ENCODE measurements at regions not wholly inside any gene's neighbourhood (a gene's known extent, or its start where the extent isn't known, plus 50 kb on each side); places are given as distances from the start of the nearest gene placed in this dataset.
"Not testable (repeated sequence)": the region's sequence is repeated elsewhere in the genome, so short reads cannot be mapped to it uniquely, and the experiment has no call there.

DNA sequence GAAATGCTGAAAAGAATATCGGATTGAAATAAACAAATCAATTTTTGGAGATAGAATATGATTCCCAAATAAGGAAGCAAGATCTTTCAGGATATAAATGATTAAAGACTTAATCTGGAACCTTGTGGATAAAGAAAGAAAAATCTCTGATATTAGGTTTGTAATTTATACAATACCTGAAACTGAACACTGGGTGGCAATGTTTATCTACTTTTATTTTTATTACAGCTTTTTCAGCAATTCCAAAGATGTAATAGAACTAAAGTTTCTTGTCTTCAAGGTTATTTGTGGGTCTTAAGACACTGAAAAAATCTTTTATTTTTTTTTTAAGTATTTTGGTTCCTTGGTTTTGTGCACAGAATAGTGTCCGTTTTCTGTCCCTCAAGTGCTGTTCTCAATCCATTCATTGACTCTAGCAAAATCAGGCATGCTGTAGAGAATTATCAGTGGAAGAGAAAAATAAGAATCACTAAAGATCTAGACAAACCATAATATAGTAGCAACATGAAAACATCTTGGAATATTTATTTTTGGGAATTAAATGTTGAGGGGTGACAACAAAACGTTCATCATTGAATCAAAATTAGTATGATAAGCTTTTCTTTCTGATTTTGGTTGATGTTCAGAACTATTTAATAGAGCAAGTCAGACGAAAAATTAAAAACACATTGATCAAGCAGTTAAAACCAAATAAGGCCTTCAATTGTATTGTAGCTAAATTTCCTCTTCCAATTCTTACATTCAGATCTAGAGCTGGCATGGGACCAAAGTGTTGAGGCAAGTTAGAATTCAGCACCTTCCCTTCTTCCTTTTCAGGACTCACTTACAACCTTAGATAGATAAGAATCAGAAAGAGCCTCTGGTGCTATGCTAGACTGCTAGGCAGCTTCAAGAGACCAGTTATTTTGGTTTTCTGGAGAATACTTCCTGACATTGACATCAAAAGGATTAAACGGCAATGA is 704.4 kb upstream of the PCDH20 start:
- no peak for DNase-seq (ENCODE audit: low read depth in 2 of 2)

DNA sequence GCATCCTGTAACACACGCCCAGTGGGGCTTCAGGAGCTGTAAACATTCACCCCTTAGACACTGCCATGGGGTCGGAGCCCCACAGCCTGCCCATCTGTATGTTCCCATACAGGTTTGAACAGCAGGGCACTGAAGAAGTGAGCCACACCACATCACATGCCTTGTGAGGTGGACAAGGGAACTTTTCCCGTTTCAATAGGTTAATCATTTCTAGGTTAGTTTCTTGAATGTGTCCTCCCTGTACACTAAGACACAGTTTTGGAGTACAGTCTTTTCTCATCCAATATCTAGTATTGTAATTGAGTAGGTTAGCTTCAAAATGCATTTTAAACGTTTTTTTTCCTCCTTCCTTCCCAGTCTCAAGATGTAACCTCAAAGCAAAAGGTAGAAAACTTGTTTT is 700.2 kb upstream of the PCDH20 start:
- DNase-seq (ENCODE audit: low read depth in 2 of 2), result no peak

DNA sequence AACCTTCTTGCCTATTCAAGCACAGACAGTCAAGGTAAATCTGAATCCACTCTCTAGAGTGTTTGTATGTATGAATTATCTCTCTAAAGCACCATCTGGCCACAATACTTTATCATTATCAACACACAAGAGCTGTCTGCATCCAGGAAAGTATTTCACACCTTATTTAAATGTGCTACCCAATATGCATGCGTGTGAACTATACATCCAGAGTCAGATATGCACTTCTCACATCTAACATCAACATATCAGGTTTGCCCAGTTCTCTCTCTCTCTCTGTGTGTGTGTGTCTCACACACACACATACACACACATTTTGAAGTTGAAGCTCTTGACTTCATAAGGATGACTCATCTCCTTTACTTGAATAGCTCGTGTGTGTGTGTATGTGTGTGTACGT is 697.5 kb upstream of the PCDH20 start:
- no peak for DNase-seq (ENCODE audit: low read depth in 2 of 2)

DNA sequence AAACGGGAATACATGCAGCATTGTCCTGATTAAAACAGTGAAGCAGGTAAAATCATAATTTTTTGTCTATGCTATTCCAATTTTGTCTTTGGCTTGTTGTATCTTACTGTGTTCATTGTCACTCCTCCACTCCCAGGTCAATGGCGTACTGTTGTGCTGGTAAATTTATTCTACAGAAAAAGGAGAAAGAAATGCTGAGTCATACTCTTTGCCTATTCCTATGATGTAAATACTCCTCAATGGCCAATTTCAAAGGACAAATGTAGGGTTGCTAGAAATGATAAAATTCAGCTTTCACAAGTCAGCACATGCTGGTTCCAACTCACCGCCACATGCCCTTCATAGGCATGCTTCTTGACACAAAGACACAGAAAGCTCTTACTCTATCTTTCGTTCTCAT is 694.4 kb upstream of the PCDH20 start:
- no peak for DNase-seq (ENCODE audit: low read depth in 2 of 2)

DNA sequence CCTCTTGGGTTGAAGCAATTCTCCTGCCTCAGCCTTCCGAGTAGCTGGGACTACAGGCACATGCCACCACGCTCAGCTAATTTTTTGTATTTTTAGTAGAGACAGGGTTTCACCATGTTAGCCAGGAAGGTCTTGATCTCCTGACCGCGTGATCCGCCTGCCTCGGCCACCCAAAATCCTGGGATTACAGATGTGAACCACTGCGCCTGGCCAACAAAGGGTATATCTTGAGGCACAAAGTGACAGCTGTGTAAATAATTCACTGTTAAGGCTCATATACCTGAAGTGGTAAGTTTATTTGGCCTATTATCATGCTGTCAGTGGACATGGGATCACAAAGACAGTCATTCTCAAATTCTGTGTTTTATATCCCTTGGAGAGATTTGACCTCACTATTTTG is 688.5 kb upstream of the PCDH20 start:
- not testable (repeated sequence) for DNase-seq (ENCODE audit: low read depth in 2 of 2)

DNA sequence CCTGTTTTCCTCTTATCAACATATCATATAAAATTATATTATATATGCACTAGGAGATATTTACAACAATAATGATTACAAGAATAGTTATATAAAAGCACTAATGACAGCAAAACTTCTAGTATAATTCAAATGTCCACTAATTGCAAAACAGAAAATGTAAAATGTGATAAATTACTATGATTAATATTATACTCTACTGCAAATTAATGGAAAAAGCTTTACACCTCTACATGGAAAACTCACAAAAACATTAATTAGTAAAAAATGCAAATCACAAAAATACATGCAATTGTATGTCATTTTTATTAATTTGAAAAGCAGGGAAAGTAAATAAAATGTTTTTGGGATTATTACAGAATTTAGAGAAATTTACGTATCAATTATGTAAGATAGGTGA is 681.0 kb upstream of the PCDH20 start:
- DNase-seq (ENCODE audit: low read depth in 2 of 2), result no peak

DNA sequence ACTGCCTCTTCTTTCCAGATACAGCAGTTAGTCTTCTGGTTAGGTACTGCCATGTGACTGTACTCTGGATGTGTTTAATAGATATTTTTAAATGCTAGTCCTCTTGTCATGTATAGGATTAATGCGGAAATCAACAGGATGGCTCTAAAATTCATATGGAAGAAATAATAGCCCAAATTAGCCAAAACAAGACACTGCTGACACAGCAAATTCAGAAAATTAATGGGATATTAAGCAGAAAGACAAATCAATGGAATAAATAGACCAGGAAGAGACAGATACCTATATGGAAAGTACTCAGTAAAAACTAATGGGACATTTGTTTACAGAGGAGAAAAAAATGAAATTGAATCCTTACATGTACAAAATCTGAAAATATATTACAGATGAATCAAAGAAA is 679.3 kb upstream of the PCDH20 start:
- DNase-seq (ENCODE audit: low read depth in 2 of 2), result no peak

DNA sequence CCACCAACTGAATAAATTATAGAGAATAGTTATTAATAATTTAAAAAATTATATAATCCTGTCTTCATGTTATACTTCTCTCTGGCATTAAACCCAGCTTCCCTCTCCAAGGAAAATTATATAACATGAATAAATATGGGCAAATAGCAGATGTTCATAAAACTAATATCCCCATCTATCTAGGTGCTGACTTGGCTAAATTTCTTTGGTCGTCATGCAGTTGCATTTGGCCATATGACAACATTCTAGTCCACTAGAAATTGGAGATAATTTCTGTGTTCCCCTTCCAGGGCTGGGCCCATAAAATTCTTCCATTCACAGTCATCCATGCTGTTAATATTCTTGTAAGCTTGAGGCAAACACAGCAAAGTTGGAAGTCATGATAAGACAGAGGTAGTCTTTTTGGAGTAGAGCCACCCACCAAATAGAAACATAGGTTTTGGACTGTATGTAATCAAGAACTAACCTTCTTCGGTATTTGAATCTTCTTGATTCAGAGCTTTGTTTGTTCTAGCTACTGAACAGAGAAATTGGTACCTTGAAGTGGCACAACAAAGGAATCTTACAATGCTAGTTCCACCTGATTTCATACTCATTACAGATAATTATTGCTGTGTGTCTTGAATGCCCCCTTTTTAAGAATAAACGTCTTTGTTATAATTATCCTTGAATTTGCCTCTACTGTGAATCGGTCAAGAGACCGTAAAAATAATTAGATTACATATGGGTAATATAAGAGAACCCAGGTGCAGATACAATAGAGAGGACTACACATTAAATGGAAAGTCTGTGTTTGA is 678.5 kb upstream of the PCDH20 start:
- DNase-seq (ENCODE audit: low read depth in 2 of 2), result no peak

DNA sequence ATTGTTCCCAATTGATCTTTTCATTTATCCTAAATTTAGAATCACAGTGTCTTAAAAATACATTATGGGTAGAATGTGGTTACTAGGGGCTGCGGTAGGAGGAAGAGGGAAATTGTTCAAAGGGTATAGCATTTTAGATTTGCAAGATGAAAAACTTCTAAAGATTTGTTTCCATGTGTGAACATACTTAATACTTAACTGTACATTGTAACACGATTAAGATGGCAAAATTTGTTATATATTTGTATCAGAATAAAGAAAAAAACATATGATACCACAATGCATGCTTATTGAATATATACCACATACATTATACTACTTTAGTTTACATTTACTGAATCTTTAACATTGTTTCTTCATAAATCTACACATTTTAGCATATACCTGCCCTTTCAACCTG is 677.3 kb upstream of the PCDH20 start:
- DNase-seq (ENCODE audit: low read depth in 2 of 2), result no peak

DNA sequence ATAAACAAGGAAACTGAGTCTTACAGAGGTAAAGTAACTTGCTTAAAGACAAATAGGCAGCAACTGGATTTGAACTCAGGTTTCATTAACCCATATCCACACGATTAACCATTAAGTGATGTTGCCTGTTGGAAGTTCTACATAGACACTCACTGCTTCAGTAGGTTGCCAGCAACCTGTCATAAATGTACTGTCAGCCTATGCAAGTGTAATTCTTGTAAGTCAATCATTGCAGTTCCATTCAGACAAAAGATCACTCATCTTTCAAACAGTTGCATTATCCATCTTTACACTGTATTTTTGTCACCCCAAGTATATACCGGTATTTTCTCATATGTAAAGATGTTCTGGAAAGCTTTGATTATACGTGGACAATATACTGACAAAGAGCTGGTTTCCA is 676.9 kb upstream of the PCDH20 start:
- DNase-seq (ENCODE audit: low read depth in 2 of 2), result no peak

DNA sequence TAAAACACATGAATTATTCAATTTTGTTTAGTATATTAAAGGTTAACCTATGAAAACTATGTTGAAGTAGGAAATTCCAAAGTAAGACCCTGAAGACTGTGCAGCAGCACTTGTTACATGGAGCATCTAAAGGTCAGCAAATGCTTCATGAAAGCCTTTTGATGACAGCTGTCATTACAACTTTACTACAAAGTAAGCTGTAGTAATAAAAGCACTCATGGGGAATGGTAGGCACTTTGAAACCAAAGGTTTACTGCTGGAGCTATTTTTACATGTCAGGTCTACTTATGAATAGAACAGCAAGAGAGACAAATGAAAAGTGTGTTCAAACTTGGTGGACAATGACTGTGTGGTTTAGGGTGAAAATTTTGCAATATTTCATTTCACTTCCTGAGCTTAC is 672.5 kb upstream of the PCDH20 start:
- DNase-seq (ENCODE audit: low read depth in 2 of 2), result no peak

DNA sequence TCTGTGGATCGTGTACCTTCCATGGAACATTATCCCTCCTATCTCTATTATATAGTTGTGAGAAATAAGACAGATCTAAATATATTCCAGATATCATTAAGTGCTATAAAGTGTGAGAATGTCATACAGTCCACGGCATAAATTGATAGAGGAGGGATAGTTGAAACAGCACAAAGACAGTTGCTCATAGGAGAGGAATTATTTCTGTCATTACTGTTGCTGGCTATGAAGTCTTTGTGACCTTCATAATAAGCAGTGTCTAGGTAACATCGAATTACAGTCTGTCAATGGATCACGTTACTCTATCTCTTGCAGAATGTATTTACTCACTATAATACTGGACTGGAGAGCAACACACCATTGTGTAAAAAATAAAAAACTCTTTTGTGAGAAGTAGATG is 671.5 kb upstream of the PCDH20 start:
- no peak for DNase-seq (ENCODE audit: low read depth in 2 of 2)

DNA sequence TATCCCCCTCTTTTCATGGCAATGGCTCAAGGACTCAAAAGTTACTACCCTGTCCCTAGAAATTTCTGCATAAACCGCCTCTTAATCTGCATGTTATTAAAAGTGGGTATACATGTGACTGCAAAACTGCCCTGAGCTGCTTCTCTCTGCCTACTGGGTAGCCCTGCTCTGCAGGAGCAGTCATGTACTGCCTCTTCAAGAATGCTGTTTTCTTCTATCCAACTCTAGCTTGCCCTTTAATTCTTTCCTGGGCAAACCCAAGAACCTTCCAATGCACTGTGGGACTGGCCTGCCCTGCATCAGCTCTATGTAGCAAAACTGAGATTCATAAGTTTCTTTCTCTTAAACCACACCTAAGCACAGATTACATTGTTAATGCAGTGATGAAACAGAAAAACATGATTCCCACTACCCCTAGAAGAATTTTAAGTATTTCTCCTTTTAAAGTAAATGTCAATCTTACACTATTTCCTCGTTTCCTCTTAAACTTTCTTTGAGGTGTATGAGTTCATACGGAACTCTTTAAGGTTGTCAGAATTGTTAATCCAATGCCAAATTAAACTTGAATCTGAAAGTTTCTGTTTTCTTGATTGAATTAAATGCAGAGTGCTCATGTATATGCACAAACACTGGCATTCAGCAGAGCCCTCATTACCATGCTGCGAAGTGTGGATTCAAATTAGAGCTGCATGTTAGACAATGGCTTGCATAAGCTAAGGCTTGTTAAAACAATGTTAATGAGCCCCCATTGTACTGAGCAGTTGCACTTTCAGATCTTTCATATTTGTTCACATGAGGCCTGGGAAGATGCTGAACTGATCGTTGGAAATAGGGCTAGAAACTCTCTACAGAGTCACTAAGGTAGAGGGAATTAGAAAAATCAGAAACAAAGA is 669.9 kb upstream of the PCDH20 start:
- DNase-seq (ENCODE audit: low read depth in 2 of 2), result no peak

DNA sequence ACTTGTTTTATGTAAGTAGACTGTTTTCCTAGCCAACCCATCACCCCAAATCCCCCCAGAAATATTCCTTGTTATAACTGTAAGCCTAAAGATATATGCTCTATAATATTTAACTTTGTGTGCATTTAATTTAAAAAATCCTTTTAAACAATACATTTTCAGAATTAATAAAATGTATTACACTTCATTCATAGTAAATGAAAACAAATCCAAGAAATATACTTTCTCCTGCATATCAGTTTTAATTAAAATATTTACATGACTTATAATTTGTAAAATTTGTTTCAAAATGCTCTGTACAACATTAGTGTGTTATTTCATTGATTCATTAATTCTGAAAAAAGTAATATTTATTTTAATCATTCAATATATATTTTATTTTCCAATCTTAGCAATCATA is 669.1 kb upstream of the PCDH20 start:
- DNase-seq (ENCODE audit: low read depth in 2 of 2), result no peak

DNA sequence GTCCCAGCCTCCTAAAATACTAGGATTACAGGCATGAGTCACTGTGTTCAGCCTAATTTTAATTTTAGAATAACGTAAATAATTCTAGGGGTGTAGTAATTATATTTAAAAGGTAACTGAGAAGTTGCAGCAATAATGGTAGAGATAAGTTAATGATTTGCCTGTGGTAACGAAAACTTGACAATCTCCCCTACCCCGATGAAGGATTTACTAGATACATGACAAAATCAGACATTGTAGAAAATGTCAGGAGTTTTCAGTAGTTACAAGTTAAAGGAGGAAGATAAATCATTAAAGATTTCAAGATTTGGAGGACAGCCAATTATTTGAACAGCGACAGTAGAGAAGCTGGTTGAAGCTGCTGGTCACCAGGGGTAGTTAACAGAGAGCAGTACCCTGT is 652.2 kb upstream of the PCDH20 start:
- no peak for DNase-seq (ENCODE audit: low read depth in 2 of 2)

DNA sequence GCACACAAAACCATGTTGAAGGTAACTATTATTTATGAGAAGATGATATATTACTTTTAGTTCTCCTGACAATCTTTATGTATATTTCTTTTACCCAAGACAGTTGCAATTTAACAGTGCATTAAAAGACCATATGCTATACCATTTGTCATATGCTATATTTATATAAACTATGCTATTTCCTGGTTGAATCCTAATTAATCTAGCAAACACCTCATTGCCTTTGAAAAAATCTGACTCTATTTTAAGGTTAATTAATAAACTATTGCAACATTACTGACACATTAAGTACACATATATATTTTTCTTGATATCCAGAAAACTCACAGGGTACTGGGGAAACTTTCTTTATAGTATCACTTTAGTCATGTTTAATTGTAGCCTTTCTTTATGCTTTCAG is 649.4 kb upstream of the PCDH20 start:
- DNase-seq (ENCODE audit: low read depth in 2 of 2), result no peak

DNA sequence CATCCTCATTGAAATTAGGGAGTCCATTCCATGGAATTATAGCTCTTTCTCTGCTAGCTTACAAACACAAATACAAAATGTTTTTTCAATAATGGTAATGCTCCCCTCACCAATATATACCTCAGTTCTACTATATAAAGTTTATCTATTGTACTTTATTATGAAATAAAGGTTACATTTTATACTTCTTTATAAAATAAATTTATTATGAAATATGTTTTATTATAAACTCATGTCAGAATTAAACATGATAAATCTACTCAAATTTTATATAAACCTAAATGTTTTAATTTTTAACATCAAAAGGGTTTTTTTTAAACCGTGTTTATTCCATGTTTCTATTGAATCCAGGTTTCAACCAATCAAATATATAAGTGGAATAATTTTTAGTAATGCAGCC is 646.1 kb upstream of the PCDH20 start:
- DNase-seq (ENCODE audit: low read depth in 2 of 2), result no peak

DNA sequence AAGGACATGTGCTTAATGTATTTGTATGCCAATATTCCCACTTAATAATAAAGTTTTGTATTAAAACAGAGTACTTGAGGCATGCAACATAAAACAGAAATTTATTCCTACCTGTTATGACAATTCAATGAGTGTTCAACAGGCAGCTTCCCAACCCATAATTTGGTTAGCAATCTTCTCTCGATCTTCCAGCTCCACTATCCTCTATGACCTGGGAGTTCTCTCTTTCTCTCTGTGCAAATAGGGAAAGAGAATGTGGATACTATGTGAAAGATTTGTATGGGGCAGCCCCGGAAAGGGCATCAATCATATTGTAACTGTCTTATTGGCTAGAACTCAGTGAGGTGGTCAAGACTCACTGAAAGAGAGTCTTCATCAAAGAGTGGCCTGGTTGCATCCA is 644.9 kb upstream of the PCDH20 start:
- DNase-seq (ENCODE audit: low read depth in 2 of 2), result no peak

DNA sequence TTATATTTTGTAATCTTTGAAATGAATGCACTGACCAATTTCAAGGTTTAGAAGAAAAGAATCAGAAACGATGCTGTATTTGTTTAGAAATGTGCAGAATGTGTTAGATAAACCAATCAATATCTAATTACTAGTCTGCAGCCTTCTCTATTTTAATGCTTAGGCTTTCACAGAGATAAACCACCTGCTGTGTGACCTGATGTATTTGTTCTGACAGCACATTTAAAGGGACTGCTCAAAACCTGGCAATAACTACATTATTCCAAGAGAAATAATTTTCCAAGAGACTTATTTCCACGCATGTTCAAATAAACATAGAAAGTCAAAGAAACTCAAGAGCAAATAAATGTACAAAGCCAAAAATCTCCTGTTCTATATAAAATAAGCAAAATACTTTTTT is 641.6 kb upstream of the PCDH20 start:
- DNase-seq (ENCODE audit: low read depth in 2 of 2), result no peak

DNA sequence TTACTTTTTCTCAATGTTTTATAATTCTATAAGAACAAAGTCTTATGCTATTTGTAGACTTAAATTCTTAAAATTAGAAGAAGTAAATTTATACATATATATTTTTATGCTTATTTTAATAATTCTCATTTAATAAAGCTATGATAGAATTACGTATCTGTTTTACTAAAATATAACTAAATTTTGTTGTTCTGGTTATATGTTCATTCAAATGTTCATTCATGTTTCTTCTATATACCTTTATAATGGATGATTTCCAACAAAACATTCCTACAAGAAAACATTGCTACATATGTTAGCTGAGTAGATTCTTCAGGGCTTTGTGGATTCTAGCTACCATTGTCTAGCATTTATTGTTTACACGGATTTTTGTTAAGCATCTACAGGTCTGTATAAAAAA is 634.3 kb upstream of the PCDH20 start:
- no peak for DNase-seq (ENCODE audit: low read depth in 2 of 2)

DNA sequence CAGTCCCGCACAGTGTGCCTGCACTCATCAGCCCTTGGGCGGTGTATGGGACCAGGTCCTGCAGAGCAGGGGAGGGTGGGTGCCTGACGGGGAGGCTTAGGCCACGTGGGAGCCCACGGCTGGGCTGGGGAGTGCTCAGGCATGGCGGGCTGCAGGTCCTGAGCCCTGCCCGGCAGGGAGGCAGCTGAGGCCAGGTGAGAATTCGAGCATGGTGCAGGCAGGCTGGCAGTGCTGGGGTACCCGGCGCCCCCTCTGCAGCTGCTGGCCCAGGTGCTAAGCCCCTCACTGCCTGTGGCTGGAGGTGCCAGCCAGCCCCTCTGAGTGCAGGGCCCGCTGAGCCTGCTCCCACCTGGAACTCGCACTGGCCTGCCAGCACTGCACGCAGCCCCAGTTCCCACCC is 630.9 kb upstream of the PCDH20 start:
- no peak for DNase-seq (ENCODE audit: low read depth in 2 of 2)

DNA sequence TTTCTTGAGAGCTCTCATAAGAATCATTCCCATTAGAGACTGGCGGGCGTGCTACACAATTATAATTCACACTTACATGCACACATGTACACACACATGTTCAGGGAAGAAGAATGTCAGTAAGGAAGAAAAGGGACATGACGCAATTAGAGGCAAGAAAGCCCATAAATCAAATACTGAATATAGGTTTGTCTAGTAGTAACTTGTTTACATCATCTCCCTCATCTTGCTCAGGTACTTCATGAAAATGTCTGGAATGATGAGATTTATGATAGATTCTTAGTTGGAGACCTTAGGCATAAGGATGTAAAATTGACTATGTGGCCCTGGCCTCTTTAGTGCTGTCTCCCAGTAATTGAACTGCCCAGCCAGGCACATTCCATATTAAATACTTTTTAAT is 628.0 kb upstream of the PCDH20 start:
- DNase-seq (ENCODE audit: low read depth in 2 of 2), result no peak
